GM23248 (cell line): ENCODE measurements at regions not wholly inside any gene's neighbourhood (a gene's known extent, or its start where the extent isn't known, plus 50 kb on each side); places are given as distances from the start of the nearest gene placed in this dataset.

ENCODE experiments used
- DNase-seq: peaks from one replicate; pipeline ENCODE4 v3.0.0-alpha.2; 2015
- H2AFZ ChIP-seq: fragments of 200-600 bp; sonication (generic); 2 replicates; pipeline ENCODE4 v1.6.1; 2016; ENCODE audit warnings: antibody characterized with exemption
- H3F3A ChIP-seq: fragments of 200-600 bp; sonication (generic); 2 replicates; pipeline ENCODE4 v1.6.1; 2016; ENCODE audit warnings: mild to moderate bottlenecking, antibody characterized with exemption, mixed run types; ENCODE audit not compliant: insufficient read depth
- H3K27ac ChIP-seq: fragments of 200-600 bp; sonication (generic); 2 replicates; pipeline ENCODE4 v1.5.1; 2016; ENCODE audit warnings: mild to moderate bottlenecking
- H3K27me3 ChIP-seq: fragments of 200-600 bp; sonication (generic); replicated peaks from 2 replicates; pipeline ENCODE4 v1.6.1; 2016; ENCODE audit warnings: mild to moderate bottlenecking; ENCODE audit not compliant: insufficient read depth
- H3K36me3 ChIP-seq: fragments of 200-600 bp; sonication (generic); 2 replicates; pipeline ENCODE4 v1.6.1; 2016; ENCODE audit warnings: low read depth, mild to moderate bottlenecking
- H3K4me1 ChIP-seq: fragments of 200-600 bp; sonication (generic); 2 replicates; pipeline ENCODE4 v1.6.1; 2016; ENCODE audit warnings: mild to moderate bottlenecking; ENCODE audit not compliant: insufficient read depth
- H3K4me2 ChIP-seq: fragments of 200-600 bp; sonication (generic); one replicate; pipeline ENCODE4 v1.6.1; 2016; ENCODE audit warnings: mild to moderate bottlenecking; ENCODE audit not compliant: unreplicated experiment
- H3K4me3 ChIP-seq: fragments of 200-600 bp; sonication (generic); 2 replicates; pipeline ENCODE4 v1.5.1; 2016; ENCODE audit warnings: mild to moderate bottlenecking
- H3K79me2 ChIP-seq: fragments of 200-600 bp; sonication (generic); 2 replicates; pipeline ENCODE4 v1.6.1; 2016; ENCODE audit warnings: mild to moderate bottlenecking; ENCODE audit not compliant: insufficient read depth
- H3K9ac ChIP-seq: fragments of 200-600 bp; sonication (generic); 2 replicates; pipeline ENCODE4 v1.6.1; 2016; ENCODE audit warnings: mild to moderate bottlenecking
- H3K9me2 ChIP-seq: fragments of 200-600 bp; sonication (generic); 2 replicates; pipeline ENCODE4 v1.6.1; 2016; ENCODE audit warnings: mixed run types, mild to moderate bottlenecking, moderate library complexity; ENCODE audit not compliant: insufficient read depth
- H3K9me3 ChIP-seq: fragments of 200-600 bp; sonication (generic); one replicate; pipeline ENCODE4 v1.6.1; 2017; ENCODE audit warnings: low read depth
- H4K20me1 ChIP-seq: fragments of 200-600 bp; sonication (generic); 2 replicates; pipeline ENCODE4 v1.6.0; 2016; ENCODE audit not compliant: insufficient read depth
- EZH2 ChIP-seq: fragments of 200-600 bp; sonication (generic); IDR thresholded peaks from 2 replicates; pipeline ENCODE4 v1.6.1; 2018; ENCODE audit warnings: antibody characterized with exemption, mild to moderate bottlenecking; ENCODE audit not compliant: insufficient read depth, poor library complexity, severe bottlenecking
- EZH2phosphoT487 ChIP-seq: fragments of 200-600 bp; sonication (generic); IDR thresholded peaks from 2 replicates; pipeline ENCODE4 v1.6.1; 2018; ENCODE audit warnings: antibody characterized with exemption, moderate library complexity, mild to moderate bottlenecking, low read depth; ENCODE audit not compliant: insufficient read depth
- WGBS, 2 experiments: methylation state at CpG; one replicate each; pipeline ENCODE4 v1.1.6; 2015 to 2017; ENCODE audit warnings: low lambda C conversion rate in 2 of 2, low coverage in 1 of 2; ENCODE audit errors: missing lambda C conversion rate in 2 of 2; 5-methylcytosine and 5-hydroxymethylcytosine counted together
- in situ Hi-C: fragments of 300-500 bp; cut with MboI; formaldehyde crosslinking; loops from 2 replicates; pipeline ENCODE4 v1.15.0; 2020

DNA sequence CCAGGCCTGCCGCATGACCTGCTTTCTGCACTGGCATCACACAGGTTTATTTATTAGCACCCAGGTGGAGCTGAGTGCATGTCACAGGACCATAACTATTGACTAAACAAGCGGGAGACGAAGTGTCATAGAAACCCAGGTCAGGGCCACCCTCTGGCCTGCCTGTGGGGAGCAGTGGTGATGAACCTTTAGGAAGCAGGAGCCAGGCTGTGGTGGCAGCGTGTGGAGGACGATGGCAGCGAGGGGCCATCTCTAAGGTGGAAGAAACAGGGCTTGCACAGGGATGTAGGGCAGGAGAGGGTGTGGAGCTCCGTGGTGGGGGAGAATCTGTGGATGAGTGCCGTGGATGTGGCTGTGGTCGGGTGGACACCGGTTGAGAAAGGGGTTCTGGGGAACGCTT, 275.3 kb downstream of the TEX29 start:
- no peaks in the 10 kb centered on the region for H3F3A ChIP-seq
- no peaks in the 10 kb centered on the region for H3K4me1 ChIP-seq
- H3K79me2 ChIP-seq, result no peaks in the 10 kb centered on the region
- no peaks in the 10 kb centered on the region for H3K36me3 ChIP-seq
- no peak overlapping the region for H3K4me3 ChIP-seq
- no peaks in the 10 kb centered on the region for H3K27me3 ChIP-seq
- H3K9ac ChIP-seq, result no peak overlapping the region
- no peak overlapping the region for H2AFZ ChIP-seq
- no peaks in the 10 kb centered on the region for H3K9me3 ChIP-seq
- H3K4me2 ChIP-seq, result no peak overlapping the region
- H3K27ac ChIP-seq, result no peak overlapping the region
- DNase-seq, result no peak
- H3K9me2 ChIP-seq, result no peaks in the 10 kb centered on the region
- in situ Hi-C loops, result no loop called here
- H4K20me1 ChIP-seq, result no peaks in the 10 kb centered on the region
- 34 to 38% methylated on average over 11 of the region's 11 CpGs for WGBS, 2 experiments
- TF ChIP-seq EZH2phosphoT487 (no peak), EZH2 (no peak)

DNA sequence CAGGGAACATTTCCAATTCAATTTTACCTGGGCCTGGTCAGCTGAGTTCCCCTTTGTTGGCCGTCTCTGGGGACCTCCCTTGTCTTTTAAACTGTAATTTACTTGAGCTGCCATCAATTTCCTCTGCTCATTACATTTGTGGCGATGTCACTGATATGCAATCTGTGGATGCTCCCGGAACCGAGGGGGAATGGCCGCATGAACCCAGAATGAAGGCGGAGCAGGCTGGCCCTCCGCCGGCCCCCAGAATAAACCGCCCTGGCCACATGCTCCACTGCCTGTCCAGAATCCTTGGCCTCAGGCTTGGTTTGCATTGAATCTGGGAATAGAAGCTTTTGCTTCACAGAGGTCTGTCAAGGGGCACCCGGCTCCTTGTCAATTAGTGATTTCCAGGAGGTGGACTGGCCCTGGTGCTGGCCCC, 276.8 kb downstream of the TEX29 start:
- Histone ChIP-seq H3K4me1 (no peaks in the 10 kb centered on the region), H3K9ac (no peak overlapping the region), H3K9me2 (no peaks in the 10 kb centered on the region), H3F3A (no peaks in the 10 kb centered on the region), H3K36me3 (no peaks in the 10 kb centered on the region), H3K9me3 (no peaks in the 10 kb centered on the region), H3K27ac (no peak overlapping the region), H3K4me3 (no peak overlapping the region), H2AFZ (no peak overlapping the region), H4K20me1 (no peaks in the 10 kb centered on the region), H3K27me3 (no peaks in the 10 kb centered on the region), H3K79me2 (no peaks in the 10 kb centered on the region), H3K4me2 (no peak overlapping the region)
- in situ Hi-C loops, result no loop called here
- TF ChIP-seq EZH2phosphoT487, result no peak
- no peak for TF ChIP-seq EZH2
- no peak for DNase-seq
- 35 to 45% methylated on average over 9 to 10 of the region's 10 CpGs for WGBS, 2 experiments

DNA sequence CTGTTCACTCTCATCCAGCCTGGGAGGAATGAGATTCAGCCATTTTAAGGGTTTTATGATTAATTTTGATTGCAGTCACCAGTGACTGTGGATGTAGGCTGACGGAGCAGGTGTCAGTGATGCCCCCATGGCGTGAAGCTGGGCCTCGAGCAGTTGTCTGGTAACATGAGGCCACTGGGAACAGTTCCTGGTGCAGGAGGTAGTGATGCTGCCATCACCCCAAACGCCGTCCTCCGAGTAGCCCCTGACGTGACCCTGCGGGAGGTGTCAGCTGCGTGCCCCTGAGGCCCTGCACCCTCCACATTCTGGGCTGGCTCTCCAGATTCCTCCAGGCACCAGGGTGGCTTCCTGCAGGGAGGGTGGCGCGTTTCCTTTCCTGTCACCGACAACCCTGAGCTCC, 277.2 kb downstream of the TEX29 start:
- no peaks in the 10 kb centered on the region for H3F3A ChIP-seq
- no peaks in the 10 kb centered on the region for H3K79me2 ChIP-seq
- no peaks in the 10 kb centered on the region for H3K9me2 ChIP-seq
- no peaks in the 10 kb centered on the region for H3K27me3 ChIP-seq
- WGBS, 2 experiments, result 29 to 34% methylated on average over 12 of the region's 12 CpGs
- H4K20me1 ChIP-seq, result no peaks in the 10 kb centered on the region
- no peak overlapping the region for H3K27ac ChIP-seq
- no peak overlapping the region for H3K4me2 ChIP-seq
- in situ Hi-C loops, result no loop called here
- no peaks in the 10 kb centered on the region for H3K36me3 ChIP-seq
- H3K4me1 ChIP-seq, result no peaks in the 10 kb centered on the region
- no peak for DNase-seq
- no peaks in the 10 kb centered on the region for H3K9me3 ChIP-seq
- no peak for TF ChIP-seq EZH2
- no peak for TF ChIP-seq EZH2phosphoT487
- H3K9ac ChIP-seq, result no peak overlapping the region
- no peak overlapping the region for H3K4me3 ChIP-seq
- H2AFZ ChIP-seq, result no peak overlapping the region

DNA sequence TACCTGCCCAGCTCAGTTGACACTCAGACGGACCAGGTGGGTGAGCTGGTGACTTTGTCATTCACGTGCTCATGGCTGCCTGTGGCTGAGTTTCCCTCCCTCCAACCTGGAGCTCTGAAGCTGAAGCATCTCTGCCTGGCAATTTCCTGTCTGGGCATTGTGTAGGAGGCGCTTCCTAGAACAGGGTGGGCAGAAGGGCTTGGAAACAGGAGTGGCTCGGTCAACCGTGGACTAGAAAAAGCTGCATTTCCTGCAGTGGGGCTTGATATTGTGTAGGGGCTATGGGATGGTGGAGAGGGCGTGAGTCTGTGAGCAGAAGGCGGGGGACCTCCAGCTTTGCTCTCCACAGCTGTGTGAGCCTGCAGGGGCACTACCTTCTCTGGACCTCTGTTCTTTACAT, 278.3 kb downstream of the TEX29 start:
- no peaks in the 10 kb centered on the region for H3F3A ChIP-seq
- no peaks in the 10 kb centered on the region for H4K20me1 ChIP-seq
- no peak overlapping the region for H3K27ac ChIP-seq
- no peaks in the 10 kb centered on the region for H3K9me2 ChIP-seq
- no peak overlapping the region for H3K4me3 ChIP-seq
- no peaks in the 10 kb centered on the region for H3K79me2 ChIP-seq
- H2AFZ ChIP-seq, result no peak overlapping the region
- no peak overlapping the region for H3K4me2 ChIP-seq
- no peak for TF ChIP-seq EZH2phosphoT487
- no peak for TF ChIP-seq EZH2
- DNase-seq, result no peak
- H3K4me1 ChIP-seq, result no peaks in the 10 kb centered on the region
- in situ Hi-C loops, result no loop called here
- no peak overlapping the region for H3K9ac ChIP-seq
- 16 to 21% methylated on average over 7 of the region's 7 CpGs for WGBS, 2 experiments
- H3K27me3 ChIP-seq, result no peaks in the 10 kb centered on the region
- H3K36me3 ChIP-seq, result no peaks in the 10 kb centered on the region
- no peaks in the 10 kb centered on the region for H3K9me3 ChIP-seq

DNA sequence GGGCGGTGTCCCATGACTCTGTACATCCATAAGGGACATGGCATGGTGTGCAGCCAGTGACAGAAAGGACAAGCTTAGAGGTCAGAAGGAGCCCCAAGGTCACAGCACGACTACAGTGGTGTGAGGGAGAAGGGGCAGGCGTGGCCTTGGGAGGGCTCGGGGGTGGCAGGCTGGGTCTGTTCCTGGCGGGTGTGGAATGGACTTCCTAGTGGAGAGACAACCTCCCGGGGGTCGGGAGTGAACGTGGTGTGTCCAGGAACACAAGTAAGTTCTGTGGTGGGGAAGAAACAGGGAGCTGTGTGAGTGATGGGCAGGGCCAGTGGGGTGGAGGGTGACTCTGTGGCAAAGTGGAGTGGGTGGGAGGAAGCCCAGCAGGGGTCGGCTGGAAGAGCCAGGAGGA, 279.3 kb downstream of the TEX29 start:
- Histone ChIP-seq H3K79me2 (no peaks in the 10 kb centered on the region), H3K9me2 (no peaks in the 10 kb centered on the region), H4K20me1 (no peaks in the 10 kb centered on the region), H2AFZ (no peak overlapping the region), H3K4me1 (no peaks in the 10 kb centered on the region), H3F3A (no peaks in the 10 kb centered on the region), H3K4me3 (no peak overlapping the region), H3K4me2 (no peak overlapping the region), H3K9me3 (no peaks in the 10 kb centered on the region), H3K36me3 (no peaks in the 10 kb centered on the region), H3K27me3 (no peaks in the 10 kb centered on the region), H3K9ac (no peak overlapping the region), H3K27ac (no peak overlapping the region)
- TF ChIP-seq EZH2phosphoT487 (no peak), EZH2 (no peak)
- no peak for DNase-seq
- 15 to 17% methylated on average over 9 of the region's 9 CpGs for whole genome bisulfite sequencing, 2 experiments
- in situ Hi-C loops, result loop anchor here (10.0 kb wide), 1 partner anchor 55 kb away; no protein-coding TSS in a partner anchor
